Frontal cortex (tissue), 3 donors: ENCODE measurements at regions not wholly inside any gene's neighbourhood (a gene's known extent, or its start where the extent isn't known, plus 50 kb on each side); places are given as distances from the start of the nearest gene placed in this dataset.
"Not testable (repeated sequence)": the region's sequence is repeated elsewhere in the genome, so short reads cannot be mapped to it uniquely, and the experiment has no call there.

Experiments
- DNase-seq, 2 donors: peaks; one replicate each; pipeline ENCODE4 v3.0.0; 2012; ENCODE audit warnings: low spot score in 2 of 2
- FAIRE-seq: peaks from 2 replicates; lab custom pipeline; 2012; peaks lifted over from hg19 to GRCh38; lab: Jason Lieb, UNC
- donor health status: control.
- donor health status: control.
- donor health status: control.

DNA sequence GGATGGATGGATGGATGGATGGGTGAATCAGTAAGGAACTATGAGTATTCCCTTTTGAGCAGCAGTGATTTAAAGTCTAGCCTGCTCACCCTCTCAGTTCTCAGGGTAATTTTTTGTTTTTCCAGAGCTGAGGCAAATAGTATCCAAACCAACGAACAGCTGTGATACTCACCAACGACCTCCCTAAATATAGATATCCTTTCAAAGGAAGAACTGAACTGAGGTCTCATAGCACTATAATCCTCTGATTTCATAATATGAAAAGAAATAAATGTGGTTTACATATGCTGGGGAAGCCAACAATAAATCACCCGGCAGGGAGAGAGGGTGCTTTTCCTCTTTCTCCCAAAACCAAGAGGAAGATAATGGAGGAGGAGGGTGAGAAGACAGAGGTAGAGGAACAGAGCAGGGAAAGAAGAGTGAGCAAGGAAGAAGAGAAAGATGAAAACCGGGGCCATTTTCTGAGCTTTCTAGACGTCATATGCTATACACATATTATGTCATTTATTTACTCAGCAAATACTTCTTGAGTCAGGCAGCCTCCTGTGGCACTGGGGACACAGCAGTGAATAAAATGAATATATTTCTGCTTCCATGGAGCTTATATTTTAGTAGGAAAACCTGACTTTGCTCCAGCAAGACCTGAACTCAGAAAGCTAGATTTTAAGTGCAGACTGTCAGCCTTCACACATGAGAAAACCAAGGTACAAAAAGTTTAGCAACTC, 710.7 kb upstream of the TBX3 start:
- no peak for DNase-seq
- no peak for FAIRE-seq

DNA sequence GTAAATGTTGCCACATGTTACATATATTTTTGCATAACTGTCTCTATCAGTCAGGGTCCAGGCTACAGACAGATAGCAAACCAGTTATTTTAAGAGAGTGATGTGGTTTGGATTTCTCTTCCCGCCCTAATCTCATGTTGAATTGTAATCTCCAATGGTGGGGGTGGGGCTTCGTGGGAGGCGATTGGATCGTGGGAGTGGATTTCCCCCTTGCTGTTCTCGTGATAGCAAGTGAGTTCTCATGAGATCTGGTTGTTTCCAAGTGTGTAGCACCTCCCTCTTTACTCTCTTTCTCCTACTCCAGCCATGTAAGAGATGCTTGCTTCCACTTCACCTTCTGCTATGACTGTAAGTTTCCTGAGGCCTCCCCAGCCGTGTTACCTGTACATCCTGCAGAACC, 704.2 kb upstream of the TBX3 start:
- FAIRE-seq, result no peak
- no peak for DNase-seq

DNA sequence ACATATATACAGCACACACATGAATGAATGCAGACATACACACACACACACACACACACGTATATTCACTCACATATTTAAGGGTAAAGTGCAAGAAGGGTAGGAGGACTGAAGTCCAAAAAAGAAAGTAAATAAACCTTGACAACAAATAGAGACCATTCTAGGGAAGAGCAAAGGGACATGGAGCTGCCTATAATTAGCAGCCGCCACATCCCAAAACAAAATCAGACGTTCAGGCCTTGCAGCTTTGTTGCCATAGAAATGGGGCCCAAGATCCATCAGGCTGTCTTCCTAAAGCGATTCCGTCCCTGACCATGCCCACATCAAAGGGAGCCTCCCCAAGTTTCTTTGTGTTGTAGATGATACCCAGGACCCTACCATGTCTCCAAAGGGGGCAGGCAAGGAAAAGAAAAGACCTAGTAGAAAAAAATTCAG, 703.5 kb upstream of the TBX3 start:
- no peak for FAIRE-seq
- DNase-seq, result no peak

DNA sequence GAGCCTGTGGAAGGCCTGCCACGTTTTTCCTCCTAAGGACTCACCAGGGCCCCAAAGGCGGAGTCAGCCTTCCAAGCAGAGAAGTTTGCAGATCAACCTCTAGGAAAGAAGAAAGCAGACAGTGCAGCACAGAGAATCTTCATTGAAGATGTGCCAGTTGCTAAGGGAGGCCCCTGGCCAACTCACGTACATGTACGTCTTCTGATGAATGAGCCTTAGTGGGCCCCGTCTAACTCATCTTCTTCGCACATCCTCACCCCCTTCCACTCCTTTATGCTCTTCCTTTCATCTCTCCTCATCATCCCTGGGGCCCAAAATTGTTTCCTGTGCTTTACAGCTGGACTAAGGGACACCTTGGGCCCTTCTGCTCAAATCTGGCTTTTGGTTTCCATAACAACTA, 703.0 kb upstream of the TBX3 start:
- DNase-seq (no peak), FAIRE-seq (no peak)

DNA sequence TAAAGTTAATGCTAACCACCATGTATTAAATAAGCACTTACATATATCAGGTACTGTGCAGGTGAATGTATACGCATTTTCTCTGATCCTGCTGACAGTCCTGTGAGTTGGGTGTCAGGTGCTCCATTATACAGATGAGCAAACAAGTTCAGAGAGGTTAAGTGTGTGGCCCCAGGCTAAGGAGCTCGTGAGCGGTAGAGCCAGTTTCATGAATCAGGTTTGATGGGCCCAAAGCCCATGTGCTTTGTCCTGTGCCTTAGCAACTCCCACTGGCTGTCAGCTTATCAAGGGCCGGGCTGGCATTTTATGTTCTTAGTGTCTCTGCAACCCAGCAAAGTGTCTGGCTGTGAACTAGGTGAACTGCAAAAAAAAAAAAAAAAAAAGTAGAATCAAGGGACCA, 701.2 kb upstream of the TBX3 start:
- FAIRE-seq (no peak), DNase-seq (no peak)

DNA sequence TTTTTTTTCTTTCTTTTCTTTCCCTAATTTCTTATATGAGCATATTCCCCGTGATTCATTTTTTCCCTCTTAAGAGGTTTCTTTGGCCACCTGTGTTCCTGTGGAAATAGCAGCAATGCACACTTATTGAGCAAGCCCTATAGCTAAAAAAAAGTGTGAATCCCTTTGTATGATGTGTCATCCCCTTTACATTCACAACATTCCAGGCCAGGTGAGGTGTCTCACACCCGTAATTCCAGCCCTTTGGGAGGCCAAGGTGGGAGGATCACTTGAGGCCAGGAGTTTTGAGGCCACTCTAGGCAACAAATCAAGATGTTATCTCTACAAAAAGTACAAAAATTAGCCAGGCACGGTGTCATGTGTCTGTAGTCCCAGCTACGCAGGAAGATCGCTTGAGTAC, 700.4 kb upstream of the TBX3 start:
- no peak for DNase-seq
- FAIRE-seq, result no peak

DNA sequence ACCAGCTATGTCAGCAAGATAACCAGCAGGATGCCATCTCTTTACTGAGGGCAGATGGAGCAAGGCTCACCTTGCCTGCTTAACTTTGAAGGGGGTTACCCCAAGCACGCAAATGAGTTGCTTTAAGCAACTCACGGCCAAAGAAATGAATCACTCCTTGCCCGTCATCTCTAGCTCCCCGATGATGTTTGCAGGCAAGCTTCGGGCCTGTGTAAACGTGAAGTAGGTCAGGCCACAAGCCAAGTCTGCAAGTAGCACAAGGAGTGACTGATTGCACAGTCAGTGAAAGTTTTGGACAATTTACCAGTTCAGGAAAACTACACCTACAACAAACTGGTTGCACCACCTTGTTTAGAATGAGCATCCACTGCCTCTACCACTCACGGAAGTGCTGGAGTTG, 699.7 kb upstream of the TBX3 start:
- no peak for DNase-seq
- FAIRE-seq, result no peak

DNA sequence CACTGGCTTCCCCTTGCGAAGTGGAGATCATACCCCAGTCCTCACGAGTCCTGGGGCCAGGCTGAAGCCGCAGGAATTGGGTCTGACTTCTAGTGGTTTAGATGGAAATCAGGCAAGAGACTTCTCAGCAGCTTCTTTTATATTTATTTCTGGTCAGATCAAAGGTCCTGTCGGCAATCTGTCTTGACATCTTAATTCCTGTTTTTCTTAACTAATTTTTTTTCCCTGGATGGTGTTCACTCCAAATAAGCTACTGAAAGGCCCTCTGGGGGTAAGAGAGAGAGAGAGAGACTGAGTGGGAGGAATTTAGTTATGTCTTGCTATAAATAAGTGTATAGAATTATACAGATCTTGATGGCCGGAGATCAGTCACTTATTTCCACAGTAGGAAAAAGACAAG, 698.7 kb upstream of the TBX3 start:
- FAIRE-seq, result no peak
- DNase-seq, result no peak

DNA sequence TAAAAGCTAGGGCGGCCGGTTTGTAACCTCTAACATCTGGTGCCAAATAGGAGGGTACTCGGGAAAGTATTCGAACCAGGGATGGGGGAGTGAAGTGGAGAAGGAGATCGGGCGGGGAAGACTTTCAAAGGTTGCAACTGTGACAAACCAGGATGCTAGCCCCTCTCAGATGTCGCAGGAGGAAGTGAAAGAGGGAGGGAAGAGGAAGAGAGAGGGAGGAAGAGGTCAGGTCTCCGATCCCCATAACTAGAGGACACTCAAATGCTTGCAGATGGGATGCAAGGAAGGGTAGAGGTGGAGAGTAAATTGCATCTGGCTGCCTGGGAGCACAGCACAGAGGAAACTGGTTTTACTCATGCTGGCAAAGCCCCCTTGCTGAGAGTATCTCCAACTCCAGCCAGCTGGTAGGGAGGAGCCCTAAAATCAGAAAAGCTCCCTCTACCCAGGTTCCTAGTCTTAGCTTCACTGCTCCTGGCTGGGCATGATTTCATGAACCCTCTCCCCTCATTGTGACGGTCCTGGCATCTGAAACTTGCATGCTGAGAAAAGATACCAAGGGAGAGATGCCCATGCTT, 696.7 kb upstream of the TBX3 start:
- FAIRE-seq (no peak), DNase-seq (no peak)

DNA sequence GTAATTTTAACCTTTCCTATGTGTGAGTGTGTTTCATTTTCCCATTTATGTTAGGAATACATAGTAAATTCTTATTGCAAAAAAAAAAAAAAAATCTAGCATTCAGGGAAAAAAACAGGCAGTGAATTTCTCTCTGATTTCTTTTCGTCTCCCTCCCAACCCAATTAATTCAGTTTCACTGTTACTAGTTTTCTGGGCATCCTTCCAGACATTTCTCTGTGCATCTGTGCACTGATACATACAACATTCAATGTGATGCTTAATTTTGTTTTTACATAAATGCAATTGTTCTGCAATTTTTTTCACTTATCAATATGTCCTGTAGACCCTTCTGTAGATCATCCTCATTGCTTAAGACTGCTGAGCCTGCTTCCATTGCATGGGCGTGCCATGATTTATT, 694.3 kb upstream of the TBX3 start:
- DNase-seq (no peak), FAIRE-seq (no peak)

DNA sequence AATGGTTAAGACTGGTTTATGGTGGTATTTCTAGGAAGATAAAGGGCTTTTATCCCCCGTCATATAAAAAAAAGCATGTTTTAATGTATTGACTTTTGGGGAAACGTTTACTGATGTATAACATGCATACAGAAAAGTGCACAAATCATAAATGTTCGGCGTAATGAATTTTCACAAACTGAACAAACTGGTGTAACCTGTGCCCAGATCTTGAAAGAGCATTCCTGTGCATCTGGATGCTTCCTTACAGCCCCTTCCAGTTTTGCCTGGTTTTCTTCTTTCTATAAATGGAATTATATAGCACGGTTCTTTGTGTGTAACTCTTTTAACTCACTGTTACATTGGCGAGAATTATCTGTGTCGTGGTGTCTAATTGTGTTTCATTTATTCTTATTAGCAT, 693.8 kb upstream of the TBX3 start:
- FAIRE-seq (no peak), DNase-seq (no peak)

DNA sequence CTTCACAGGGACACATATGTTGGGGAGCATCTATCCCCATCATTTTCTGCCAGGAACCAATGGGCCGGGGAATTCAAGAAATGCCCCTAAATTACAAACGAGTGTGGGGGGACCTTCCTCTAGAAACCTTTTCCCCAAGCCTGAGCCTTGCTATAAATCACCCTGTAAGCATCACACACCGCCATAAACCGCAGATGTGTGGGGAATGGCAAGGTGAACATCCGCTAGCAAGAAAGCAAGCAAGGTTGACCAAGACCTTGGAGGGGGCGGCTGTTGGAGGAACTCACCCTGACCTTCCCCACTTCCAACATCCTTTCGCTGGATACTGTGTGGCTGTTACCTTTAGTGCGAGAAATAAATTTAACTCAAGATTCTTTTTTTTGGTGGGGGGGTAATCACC, 693.3 kb upstream of the TBX3 start:
- DNase-seq, result no peak
- no peak for FAIRE-seq

DNA sequence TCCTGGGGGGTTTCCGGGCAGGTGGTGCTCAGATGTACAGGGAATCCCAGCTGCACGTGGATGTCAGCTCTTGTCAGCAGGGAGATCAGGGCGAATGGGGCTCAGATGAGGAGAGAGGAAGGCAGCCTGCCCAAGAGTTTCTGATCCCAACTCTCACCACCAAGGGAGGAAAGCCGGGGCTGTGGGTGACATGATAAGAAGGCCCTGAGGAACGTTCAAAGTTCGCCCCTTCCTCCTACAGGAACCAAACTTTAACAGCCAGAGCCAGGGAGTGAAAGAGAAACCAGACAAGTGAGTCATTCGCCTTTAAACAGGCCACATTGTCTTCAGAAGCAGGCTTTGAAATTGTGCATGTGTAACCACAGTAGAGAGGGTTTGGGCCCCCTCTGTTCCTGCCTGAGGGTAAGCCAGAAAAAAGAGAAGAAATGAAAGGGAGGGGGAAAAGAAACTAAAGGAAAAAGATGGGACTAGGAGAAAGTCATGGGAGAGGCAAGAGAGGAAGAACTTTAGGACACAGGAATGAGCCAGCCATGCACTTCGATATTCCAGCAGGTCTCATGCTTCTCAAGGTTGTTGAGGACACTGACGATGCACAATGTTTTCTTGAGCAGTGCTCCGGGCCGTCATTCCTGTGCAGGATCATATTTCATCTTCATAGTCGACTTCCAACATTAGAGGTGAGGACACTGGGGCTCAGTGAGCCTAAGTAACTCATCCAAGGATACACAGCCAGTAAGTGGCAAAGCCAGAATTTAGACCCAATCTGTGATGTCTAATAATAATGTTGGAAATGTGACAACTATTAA, 691.4 kb upstream of the TBX3 start:
- DNase-seq, result no peak
- no peak for FAIRE-seq

DNA sequence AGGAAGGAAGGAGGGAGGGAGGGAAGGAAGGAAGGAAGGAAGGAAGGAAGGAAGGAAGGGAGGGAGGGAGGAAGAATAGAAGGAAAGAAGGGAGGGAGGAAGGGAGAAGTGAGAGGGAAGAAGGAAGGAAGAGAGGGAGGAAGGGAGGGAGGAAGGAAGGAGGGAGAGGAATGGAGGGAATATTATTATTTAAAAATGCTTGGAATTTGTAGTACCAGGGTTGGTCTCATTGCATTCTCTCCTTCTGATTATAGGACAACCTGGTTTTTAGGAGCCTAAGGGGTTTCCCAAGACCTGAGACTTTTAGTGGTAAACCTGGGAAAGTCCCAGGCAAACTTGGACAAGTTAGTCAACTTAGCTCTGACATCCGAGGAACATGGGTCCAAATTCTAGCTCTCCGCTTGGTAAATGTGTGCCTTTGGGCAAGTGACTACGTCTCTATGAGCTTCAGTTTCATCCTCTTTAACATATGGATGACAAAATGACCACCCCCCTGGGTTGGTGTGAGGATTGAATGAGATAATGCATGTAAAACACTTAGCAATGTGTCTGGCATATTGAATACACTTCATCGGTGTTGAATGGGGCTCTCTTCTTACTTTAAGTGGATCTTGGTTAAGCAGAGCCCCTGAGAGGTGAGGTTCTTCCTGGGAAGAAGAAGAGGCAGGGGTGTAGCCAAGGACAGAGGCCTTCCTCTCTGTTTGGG, 690.7 kb upstream of the TBX3 start:
- DNase-seq, result no peak
- FAIRE-seq, result no peak

DNA sequence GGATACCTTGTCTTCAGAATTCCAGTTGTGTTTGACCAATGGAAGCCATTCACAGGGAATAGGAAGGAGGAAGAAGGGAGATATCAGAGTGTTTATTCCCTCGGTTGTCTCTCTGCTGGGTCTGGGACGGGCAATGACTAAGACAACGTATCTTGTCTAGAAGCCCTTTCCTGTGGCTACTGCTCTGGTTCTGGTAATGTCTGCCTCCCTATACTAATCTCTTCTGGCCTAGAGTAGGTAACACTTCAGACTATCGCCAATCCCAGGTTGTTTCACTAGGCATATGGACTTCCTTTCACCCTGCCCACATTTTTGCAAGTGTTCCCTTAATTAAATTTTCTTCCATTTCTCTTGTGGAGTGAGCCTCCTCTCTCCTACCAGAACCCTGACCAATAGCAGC, 687.7 kb upstream of the TBX3 start:
- DNase-seq (no peak), FAIRE-seq (no peak)

DNA sequence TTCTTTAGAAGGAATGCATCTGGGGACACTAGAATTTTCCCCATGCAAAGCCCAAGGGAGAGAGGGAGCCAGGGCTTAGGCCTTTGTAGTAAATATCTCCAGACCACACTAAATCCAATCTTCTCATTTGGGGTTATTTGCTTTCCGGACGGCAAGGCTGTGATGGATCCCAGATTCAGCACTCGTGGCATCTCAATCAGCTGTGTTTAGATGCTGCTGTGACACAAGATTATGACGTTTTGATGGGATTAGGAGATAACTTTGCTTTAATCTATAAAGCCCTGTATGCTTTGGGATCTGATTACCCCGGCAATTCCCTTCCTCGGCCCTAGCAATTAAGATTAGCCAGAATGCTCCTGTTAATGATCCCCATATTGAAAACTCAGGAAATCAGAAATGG, 686.7 kb upstream of the TBX3 start:
- DNase-seq, result no peak
- FAIRE-seq, result no peak

DNA sequence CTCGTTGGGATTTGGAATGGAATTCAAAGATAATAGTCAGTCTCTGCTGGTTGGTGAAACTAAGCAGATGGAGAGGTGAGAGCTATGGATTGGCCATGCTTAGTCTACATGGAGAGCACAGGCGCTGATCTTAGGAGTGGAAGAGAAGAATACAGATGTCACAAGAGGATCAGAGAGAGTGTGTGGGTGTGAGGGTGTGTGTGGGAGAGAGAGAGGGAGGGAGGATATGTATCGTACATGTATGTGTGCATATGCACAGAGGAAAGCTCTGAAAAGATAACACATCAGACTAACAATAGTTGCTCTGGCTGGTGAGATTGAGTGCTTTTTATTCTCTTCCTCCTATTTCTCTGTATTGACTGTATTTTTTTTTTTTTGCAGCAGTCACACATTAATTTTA, 686.2 kb upstream of the TBX3 start:
- DNase-seq (no peak), FAIRE-seq (no peak)

DNA sequence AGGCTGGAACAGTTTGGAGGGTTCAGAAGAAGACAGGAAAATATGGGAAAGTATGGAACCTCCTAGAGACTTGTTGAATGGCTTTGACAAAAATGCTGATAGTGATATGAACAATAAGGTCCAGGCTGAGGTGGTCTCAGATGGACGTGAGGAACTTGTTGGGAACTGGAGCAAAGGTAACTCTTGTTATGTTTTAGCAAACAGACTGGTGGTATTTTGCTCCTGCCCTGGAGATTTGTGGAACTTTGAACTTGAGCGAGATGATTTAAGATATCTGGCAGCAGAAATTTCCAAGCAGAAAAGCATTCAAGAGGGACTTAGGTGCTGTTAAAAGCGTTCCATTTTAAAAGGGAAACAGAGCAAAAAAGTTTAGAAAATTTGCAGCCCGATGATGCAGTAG, 682.3 kb upstream of the TBX3 start:
- not testable (repeated sequence) for DNase-seq, FAIRE-seq

DNA sequence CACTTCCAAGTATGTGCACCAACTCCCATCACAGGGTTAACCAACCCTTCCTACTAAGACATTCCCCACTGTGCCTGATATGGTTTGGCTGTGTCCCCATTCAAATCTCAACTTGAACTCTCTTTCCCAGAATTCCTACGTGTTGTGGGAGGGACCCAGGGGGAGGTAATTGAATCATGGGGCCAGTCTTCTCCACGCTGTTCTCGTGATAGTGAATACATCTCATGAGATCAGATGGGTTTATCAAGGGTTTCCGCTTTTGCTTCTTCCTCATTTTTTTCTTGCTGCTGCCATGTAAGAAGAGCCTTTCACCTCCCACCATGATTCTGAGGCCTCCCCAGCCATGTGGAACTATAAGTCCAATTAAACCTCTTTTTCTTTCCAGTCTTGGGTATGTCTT, 681.8 kb upstream of the TBX3 start:
- not testable (repeated sequence) for FAIRE-seq, DNase-seq

DNA sequence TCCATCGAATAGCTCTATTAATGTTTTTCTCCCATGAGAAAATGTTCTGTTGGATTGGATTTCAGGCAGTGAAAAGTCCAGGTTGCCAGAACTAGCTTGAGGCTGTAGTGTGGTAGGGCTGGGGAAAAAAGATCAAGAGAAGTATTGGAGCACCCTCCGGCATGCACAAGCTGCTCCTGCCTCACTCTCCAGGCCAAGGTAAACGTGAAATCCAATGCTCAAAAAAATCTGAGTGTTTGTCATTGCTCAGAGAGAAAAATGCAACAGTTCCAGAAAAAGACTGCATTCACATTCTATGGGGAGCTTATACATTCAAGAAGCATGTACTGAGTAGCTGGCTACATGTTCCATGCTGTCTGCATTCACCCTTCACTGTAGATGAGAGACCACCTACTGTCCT, 680.9 kb upstream of the TBX3 start:
- FAIRE-seq (no peak), DNase-seq (no peak)
